Erythroblast (primary cell): ENCODE measurements at regions not wholly inside any gene's neighbourhood (a gene's known extent, or its start where the extent isn't known, plus 50 kb on each side); places are given as distances from the start of the nearest gene placed in this dataset.

ENCODE experiments used
- GATA1 ChIP-seq: IDR thresholded peaks from 2 replicates; pipeline ENCODE4 v1.6.1; 2011; ENCODE audit warnings: low read depth, mild to moderate bottlenecking, control low read depth, low read length, moderate library complexity
- POLR2A ChIP-seq: IDR thresholded peaks from 2 replicates; pipeline ENCODE4 v1.6.1; 2011; ENCODE audit warnings: mild to moderate bottlenecking, low read length

DNA sequence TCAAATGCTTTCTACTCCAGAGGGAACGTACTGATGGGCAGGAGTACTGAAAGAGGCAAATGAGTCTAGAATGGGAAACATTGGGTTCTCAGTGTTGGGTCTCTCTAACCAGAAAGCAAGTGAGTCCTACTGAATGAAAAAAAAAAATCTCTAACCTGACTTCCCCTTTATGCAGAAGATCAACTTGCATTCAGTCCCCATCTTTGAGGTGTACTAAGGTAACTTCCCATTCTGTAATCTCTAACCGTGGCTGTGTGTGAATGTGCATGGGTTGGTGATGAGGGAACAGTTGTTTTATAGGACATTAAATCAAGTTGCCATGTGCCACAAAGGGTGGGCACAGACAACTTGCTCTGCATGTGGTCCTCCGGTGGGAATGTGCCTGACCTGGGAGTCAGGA is 264.6 kb upstream of the CLINT1 start:
- TF ChIP-seq POLR2A, result no peak
- TF ChIP-seq GATA1, result no peak
